NB4 (cell line): ENCODE measurements at regions not wholly inside any gene's neighbourhood (a gene's known extent, or its start where the extent isn't known, plus 50 kb on each side); places are given as distances from the start of the nearest gene placed in this dataset.

Source experiments
- DNase-seq: peaks from one replicate; pipeline ENCODE4 v3.0.0; 2010; ENCODE audit warnings: low read depth
- H3K4me3 ChIP-seq: one replicate; pipeline ENCODE4 v1.5.1; 2011; ENCODE audit warnings: mild to moderate bottlenecking, low read depth, low read length, moderate library complexity
- MAX ChIP-seq: IDR thresholded peaks from 2 replicates; pipeline ENCODE4 v1.6.1; 2011; ENCODE audit warnings: low read depth, low read length
- MYC ChIP-seq: IDR thresholded peaks from 2 replicates; pipeline ENCODE4 v1.6.1; 2011; ENCODE audit warnings: low read depth, low read length
- POLR2A ChIP-seq: IDR thresholded peaks from 2 replicates; pipeline ENCODE4 v1.6.1; 2011; ENCODE audit warnings: mild to moderate bottlenecking; ENCODE audit not compliant: insufficient read length; ENCODE audit errors: extremely low read depth
- TF ChIP-seq, protein P1 (sequence below): IDR thresholded peaks from one replicate; pipeline ENCODE4 v1.5.1; 2012; ENCODE audit warnings: low read depth, low read length

- DNase-seq = peak; percentile 72
- no peak overlapping the region for H3K4me3 ChIP-seq
- TF ChIP-seq MYC (no peak), MAX (no peak; the same call in 1 of the 2 replicates)
- TF ChIP-seq, protein P1, sequence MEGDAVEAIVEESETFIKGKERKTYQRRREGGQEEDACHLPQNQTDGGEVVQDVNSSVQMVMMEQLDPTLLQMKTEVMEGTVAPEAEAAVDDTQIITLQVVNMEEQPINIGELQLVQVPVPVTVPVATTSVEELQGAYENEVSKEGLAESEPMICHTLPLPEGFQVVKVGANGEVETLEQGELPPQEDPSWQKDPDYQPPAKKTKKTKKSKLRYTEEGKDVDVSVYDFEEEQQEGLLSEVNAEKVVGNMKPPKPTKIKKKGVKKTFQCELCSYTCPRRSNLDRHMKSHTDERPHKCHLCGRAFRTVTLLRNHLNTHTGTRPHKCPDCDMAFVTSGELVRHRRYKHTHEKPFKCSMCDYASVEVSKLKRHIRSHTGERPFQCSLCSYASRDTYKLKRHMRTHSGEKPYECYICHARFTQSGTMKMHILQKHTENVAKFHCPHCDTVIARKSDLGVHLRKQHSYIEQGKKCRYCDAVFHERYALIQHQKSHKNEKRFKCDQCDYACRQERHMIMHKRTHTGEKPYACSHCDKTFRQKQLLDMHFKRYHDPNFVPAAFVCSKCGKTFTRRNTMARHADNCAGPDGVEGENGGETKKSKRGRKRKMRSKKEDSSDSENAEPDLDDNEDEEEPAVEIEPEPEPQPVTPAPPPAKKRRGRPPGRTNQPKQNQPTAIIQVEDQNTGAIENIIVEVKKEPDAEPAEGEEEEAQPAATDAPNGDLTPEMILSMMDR = no peak
These were observed 277.7 kb upstream of the PTGER4 start for GRCh38 chr5:40402007-40402364.

- H3K4me3 ChIP-seq = no peak overlapping the region
- DNase-seq = no peak
- TF ChIP-seq MAX (no peak), MYC (no peak)
These were observed 278.3 kb upstream of the PTGER4 start for GRCh38 chr5:40401284-40402006.

DNA sequence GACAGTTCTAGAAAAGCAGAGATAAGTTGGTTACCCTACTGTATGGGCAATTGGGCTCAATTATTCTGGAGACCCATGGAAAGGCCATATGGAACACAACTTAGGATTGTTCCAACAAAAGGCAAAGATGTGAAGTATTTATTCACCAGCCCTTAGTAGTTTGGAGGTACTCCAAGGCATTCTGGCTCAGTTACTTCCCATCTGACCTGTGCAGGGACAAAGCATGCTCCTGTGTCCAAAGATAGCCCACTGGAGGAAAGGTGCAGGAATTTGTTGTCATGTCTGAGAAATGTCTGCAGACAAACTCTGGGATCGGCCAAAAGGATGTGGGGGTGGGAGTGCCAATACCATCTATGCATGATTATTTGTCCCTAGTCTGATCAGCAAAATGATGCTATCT is 279.5 kb upstream of the PTGER4 start:
- H3K4me3 ChIP-seq = no peak overlapping the region
- TF ChIP-seq MAX = no peak
- TF ChIP-seq MYC = no peak
- TF ChIP-seq POLR2A = no peak
- TF ChIP-seq, protein P1 = no peak
- no peak for DNase-seq

DNA sequence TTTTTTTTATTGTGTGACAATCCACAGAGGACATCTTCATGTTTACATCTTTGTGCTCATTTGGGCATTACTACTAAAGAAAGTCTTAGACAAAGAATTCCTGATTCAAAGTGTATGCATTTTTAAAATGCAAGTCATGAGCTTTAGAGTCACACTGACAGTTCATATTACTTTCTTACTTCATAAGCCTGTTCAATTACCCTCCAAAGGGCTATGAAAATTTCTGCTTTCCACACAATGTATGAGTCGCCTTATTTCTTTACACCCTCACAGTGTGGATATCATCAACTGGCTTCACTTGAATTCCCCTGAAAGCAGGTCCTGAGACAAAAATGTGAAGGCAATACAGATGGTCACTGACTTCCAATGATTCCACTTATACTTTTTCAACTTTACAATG is 280.4 kb upstream of the PTGER4 start:
- no peak overlapping the region for H3K4me3 ChIP-seq
- TF ChIP-seq MYC = no peak
- TF ChIP-seq POLR2A = no peak
- no peak for TF ChIP-seq MAX
- TF ChIP-seq, protein P1 = no peak

GRCh38 chr5:40397976-40398375 is 281.7 kb upstream of the PTGER4 start:
- no peak for DNase-seq
- TF ChIP-seq MYC (no peak), POLR2A (no peak)
- H3K4me3 ChIP-seq = no peak overlapping the region

More for the DNA sequence above, 280.4 kb upstream of the PTGER4 start:
- DNase-seq = peak; percentile 17

DNA sequence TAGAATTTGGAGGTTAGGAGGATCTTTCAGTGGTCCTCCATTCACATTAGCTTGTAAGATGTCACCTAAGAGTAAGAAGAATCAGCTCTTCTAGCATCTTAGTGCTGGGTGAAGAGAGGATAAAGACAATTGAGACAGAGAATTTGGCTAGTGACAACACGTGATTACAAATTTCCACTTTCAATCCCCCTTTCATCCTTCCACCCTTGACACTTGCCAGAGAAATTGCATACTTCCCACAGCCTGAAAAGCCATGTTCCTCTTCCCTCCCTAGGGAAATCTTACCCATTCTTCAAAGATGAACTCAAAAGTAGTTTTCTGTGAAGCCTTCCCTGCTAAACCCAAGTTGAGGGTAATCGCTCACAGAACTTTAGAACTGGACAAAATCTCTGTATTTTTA is 282.6 kb upstream of the PTGER4 start:
- no peak for DNase-seq
- TF ChIP-seq POLR2A (no peak), MAX (no peak), MYC (no peak)
- TF ChIP-seq, protein P1 = no peak
- no peak overlapping the region for H3K4me3 ChIP-seq

- TF ChIP-seq, protein P1 = no peak
- TF ChIP-seq MAX (no peak), MYC (no peak), POLR2A (no peak)
- no peak for DNase-seq
- H3K4me3 ChIP-seq = no peak overlapping the region
These were observed 283.4 kb upstream of the PTGER4 start for GRCh38 chr5:40396317-40396716.
